ENCODE measurements at regions not wholly inside any gene's neighbourhood (a gene's known extent, or its start where the extent isn't known, plus 50 kb on each side); places are given as distances from the start of the nearest gene placed in this dataset.

DNA sequence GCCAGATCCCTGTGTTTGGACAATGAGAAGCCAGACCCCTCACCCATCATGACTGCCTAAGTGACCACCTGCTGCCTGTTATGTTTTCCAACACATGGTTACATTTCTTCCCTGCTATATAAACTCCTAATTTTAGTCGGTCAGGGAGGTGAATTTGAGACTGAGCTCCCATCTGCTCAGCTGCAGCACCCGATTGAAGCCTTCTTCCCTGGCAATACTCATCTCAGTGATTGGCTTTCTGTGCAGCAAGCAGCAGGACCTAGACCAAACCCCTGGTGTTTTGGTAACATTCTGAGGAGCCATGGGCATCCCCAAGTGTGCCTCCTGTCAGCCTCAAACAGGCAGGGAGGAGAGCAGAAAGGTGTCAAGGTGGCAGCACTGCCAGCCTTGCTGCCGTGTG lies 141.2 kb downstream of the CD8B2 start:
- TF ChIP-seq, protein P1, sequence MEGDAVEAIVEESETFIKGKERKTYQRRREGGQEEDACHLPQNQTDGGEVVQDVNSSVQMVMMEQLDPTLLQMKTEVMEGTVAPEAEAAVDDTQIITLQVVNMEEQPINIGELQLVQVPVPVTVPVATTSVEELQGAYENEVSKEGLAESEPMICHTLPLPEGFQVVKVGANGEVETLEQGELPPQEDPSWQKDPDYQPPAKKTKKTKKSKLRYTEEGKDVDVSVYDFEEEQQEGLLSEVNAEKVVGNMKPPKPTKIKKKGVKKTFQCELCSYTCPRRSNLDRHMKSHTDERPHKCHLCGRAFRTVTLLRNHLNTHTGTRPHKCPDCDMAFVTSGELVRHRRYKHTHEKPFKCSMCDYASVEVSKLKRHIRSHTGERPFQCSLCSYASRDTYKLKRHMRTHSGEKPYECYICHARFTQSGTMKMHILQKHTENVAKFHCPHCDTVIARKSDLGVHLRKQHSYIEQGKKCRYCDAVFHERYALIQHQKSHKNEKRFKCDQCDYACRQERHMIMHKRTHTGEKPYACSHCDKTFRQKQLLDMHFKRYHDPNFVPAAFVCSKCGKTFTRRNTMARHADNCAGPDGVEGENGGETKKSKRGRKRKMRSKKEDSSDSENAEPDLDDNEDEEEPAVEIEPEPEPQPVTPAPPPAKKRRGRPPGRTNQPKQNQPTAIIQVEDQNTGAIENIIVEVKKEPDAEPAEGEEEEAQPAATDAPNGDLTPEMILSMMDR (IDR thresholded peaks at IDR 0.05; ENCODE audit: unreplicated experiment) = no peak
- H3K27ac Mint-ChIP-seq (ENCODE audit: unreplicated experiment) = no peak overlapping the region

DNA sequence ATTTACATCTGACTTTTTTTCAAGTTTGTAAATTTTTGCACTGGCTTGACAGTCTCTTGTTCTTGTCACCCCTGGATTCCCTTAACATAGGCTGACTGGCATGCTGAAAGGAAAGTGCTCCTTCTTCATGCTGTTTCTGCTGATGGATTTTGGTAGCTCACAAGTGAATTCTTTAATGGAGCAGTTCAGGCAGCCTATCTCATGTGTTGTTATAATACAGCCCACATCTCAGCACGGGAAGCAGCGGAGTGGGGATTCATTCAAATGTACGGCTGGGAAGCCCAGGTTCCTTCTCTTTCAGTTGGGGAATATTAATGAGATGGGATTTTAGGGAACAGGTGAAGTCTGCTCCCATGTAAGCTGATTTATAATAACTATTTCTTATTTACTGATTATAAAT lies 142.8 kb downstream of the CD8B2 start:
- Mint-ChIP-seq H3K27me3 (ENCODE audit: unreplicated experiment) (peaks cover 2% of the 10 kb centered on the region), H3K4me3 (ENCODE audit: unreplicated experiment) (no peak overlapping the region), H3K9me3 (ENCODE audit: unreplicated experiment) (peaks cover 4% of the 10 kb centered on the region), H3K4me1 (ENCODE audit: unreplicated experiment) (no peaks in the 10 kb centered on the region), H3K27ac (ENCODE audit: unreplicated experiment) (no peak overlapping the region), H3K36me3 (ENCODE audit: low read depth, unreplicated experiment) (peaks cover 9% of the 10 kb centered on the region)
- TF ChIP-seq, protein P1 (IDR thresholded peaks at IDR 0.05; ENCODE audit: unreplicated experiment) = no peak
- no peak for DNase-seq (ENCODE audit: low spot score)

More for the DNA sequence above, 141.2 kb downstream of the CD8B2 start:
- Mint-ChIP-seq H3K4me3 (ENCODE audit: unreplicated experiment) (no peak overlapping the region), H3K27me3 (ENCODE audit: unreplicated experiment) (peaks cover 2% of the 10 kb centered on the region), H3K36me3 (ENCODE audit: low read depth, unreplicated experiment) (peaks cover 9% of the 10 kb centered on the region), H3K9me3 (ENCODE audit: unreplicated experiment) (peaks cover 4% of the 10 kb centered on the region), H3K4me1 (ENCODE audit: unreplicated experiment) (peaks cover under 1% of the 10 kb centered on the region)
- DNase-seq (ENCODE audit: low spot score) = no peak

DNA sequence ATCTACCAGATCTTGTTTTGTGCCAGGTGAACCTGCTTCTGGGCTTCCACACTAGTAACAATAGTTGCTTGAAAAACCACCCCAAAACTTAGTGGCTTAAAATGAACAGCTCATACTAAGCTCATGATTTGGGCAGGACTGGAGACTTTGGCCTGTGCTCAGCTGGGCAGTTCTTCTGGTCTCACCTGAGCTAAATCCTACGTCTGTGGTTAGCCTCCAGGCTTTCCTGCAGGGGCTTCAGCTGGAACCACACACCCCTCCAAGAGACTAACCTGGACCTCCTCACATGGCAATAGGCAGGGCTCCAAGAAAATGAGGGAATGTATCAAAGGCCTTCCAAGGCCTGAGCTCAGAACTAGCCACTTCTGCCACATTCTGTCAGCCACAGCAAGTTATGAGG lies 144.1 kb downstream of the CD8B2 start:
- TF ChIP-seq, protein P1 (IDR thresholded peaks at IDR 0.05; ENCODE audit: unreplicated experiment) = no peak
- Mint-ChIP-seq H3K27ac (ENCODE audit: unreplicated experiment) (no peak overlapping the region), H3K27me3 (ENCODE audit: unreplicated experiment) (peaks cover 2% of the 10 kb centered on the region), H3K9me3 (ENCODE audit: unreplicated experiment) (peaks cover 4% of the 10 kb centered on the region), H3K4me1 (ENCODE audit: unreplicated experiment) (no peaks in the 10 kb centered on the region), H3K4me3 (ENCODE audit: unreplicated experiment) (no peak overlapping the region), H3K36me3 (ENCODE audit: low read depth, unreplicated experiment) (peaks cover 9% of the 10 kb centered on the region)
- DNase-seq (ENCODE audit: low spot score) = no peak

DNA sequence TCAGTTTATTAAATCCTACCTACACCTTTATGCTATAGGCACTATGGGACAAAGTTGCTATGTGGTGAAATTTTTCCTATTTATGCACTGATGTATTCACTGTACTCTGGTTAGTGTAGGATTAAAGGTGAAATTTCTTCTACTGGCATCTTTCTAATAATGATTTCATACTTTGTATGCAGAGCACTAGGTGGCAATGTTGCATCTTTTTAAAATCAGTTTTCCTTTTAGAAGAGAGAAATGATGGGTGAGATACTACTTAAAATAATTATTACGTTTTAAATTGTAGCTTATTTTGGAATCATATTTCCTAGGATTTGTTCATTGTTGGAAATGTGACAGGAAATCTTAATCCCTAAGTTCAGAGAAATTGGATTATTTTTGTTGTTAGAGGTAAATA lies 150.9 kb downstream of the CD8B2 start:
- Mint-ChIP-seq H3K27me3 (ENCODE audit: unreplicated experiment) (no peaks in the 10 kb centered on the region), H3K9me3 (ENCODE audit: unreplicated experiment) (no peaks in the 10 kb centered on the region), H3K27ac (ENCODE audit: unreplicated experiment) (no peak overlapping the region), H3K36me3 (ENCODE audit: low read depth, unreplicated experiment) (no peaks in the 10 kb centered on the region), H3K4me3 (ENCODE audit: unreplicated experiment) (no peak overlapping the region), H3K4me1 (ENCODE audit: unreplicated experiment) (peaks cover 16% of the 10 kb centered on the region)
- TF ChIP-seq, protein P1 (IDR thresholded peaks at IDR 0.05; ENCODE audit: unreplicated experiment) = peak; percentile 21
- no peak for DNase-seq (ENCODE audit: low spot score)

DNA sequence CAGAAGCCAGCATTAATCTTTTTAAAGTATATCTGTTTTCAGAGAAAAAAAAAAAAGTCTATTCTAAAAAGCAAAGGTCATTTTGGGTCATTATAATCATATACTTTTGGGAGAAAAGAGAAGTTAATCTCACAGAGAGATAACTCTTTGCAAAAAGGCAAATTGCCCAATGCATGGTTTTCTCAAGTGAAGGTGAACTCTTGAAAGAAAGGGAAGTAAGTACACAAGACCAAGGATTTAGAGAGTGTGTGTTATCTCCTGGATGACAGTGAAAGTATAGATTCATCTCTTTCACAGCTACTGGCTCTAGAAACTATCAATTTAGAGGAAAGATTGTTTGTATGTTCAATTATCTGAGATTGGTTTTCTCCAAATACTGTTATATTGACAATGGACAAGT lies 151.4 kb downstream of the CD8B2 start:
- no peak for DNase-seq (ENCODE audit: low spot score)
- TF ChIP-seq, protein P1 (IDR thresholded peaks at IDR 0.05; ENCODE audit: unreplicated experiment) = no peak
- H3K27ac Mint-ChIP-seq (ENCODE audit: unreplicated experiment) = no peak overlapping the region
- no peaks in the 10 kb centered on the region for H3K36me3 Mint-ChIP-seq (ENCODE audit: low read depth, unreplicated experiment)
- H3K27me3 Mint-ChIP-seq (ENCODE audit: unreplicated experiment) = no peaks in the 10 kb centered on the region
- no peaks in the 10 kb centered on the region for H3K9me3 Mint-ChIP-seq (ENCODE audit: unreplicated experiment)
- H3K4me3 Mint-ChIP-seq (ENCODE audit: unreplicated experiment) = no peak overlapping the region
- peaks cover 16% of the 10 kb centered on the region for H3K4me1 Mint-ChIP-seq (ENCODE audit: unreplicated experiment)

All from endothelial cell (in vitro differentiated cells).